K562 (cell line): ENCODE measurements at regions not wholly inside any gene's neighbourhood (a gene's known extent, or its start where the extent isn't known, plus 50 kb on each side); places are given as distances from the start of the nearest gene placed in this dataset.

Experiments used
- DDX20 ChIP-seq: fragments of 450-650 bp; IDR thresholded peaks from 2 replicates; pipeline ENCODE4 v1.6.1; 2016; ENCODE audit warnings: missing genetic modification characterization, low read depth, mild to moderate bottlenecking, missing compliant biosample characterization, moderate library complexity
- E2F3 ChIP-seq: fragments of 250-450 bp; sonication (Bioruptor Pico); IDR thresholded peaks from 2 replicates; pipeline ENCODE4 v1.4.0; 2020; ENCODE audit warnings: mild to moderate bottlenecking
- HDAC8 ChIP-seq: fragments of 450-650 bp; IDR thresholded peaks from 2 replicates; pipeline ENCODE4 v1.6.1; 2016; ENCODE audit warnings: mild to moderate bottlenecking, missing genetic modification characterization, moderate library complexity, missing compliant biosample characterization
- MTA2 ChIP-seq: fragments of 450-650 bp; IDR thresholded peaks from 2 replicates; pipeline ENCODE4 v1.6.1; 2016; ENCODE audit warnings: low read depth
- PTTG1 ChIP-seq: fragments of 450-650 bp; IDR thresholded peaks from 2 replicates; pipeline ENCODE4 v1.6.1; 2016; ENCODE audit warnings: low read depth, mild to moderate bottlenecking, missing genetic modification characterization, missing compliant biosample characterization
- TAF7 ChIP-seq: fragments of 450-650 bp; IDR thresholded peaks from 2 replicates; pipeline ENCODE4 v1.6.1; 2016; ENCODE audit warnings: missing genetic modification characterization, missing compliant biosample characterization
- ZBTB11 ChIP-seq, 3 experiments: fragments of 200-800 bp in 1 of 3; fragments of 250-450 bp in 1 of 3; fragments of 450-650 bp in 1 of 3; sonication (Bioruptor Pico) in 1 of 3; sonication (Bioruptor generic) in 1 of 3; formaldehyde crosslinking in 1 of 3; IDR thresholded peaks; 2 replicates each; pipeline versions ENCODE4 v1.6.1 to v1.8.0; 2016 to 2022; ENCODE audit warnings: mild to moderate bottlenecking in 2 of 3, missing genetic modification characterization in 2 of 3, missing compliant biosample characterization in 1 of 3, moderate library complexity in 1 of 3
- ZKSCAN8 ChIP-seq: fragments of 200-800 bp; sonication (Bioruptor generic); IDR thresholded peaks from 2 replicates; pipeline ENCODE4 v1.6.1; 2016; ENCODE audit warnings: missing genetic modification characterization, missing compliant biosample characterization
- ZNF398 ChIP-seq: fragments of 250-450 bp; sonication (Bioruptor Pico); IDR thresholded peaks from 2 replicates; pipeline ENCODE4 v1.8.0; 2021; ENCODE audit warnings: moderate library complexity, mild to moderate bottlenecking, inconsistent platforms
- ZNF592 ChIP-seq: fragments of 450-650 bp; IDR thresholded peaks from 2 replicates; pipeline ENCODE4 v1.6.1; 2017; ENCODE audit warnings: antibody characterized with exemption, mild to moderate bottlenecking
- ZNF740 ChIP-seq, 3 experiments: fragments of 200-800 bp in 1 of 3; sonication (Bioruptor generic) in 1 of 3; sonication (generic) in 1 of 3; formaldehyde crosslinking in 1 of 3; IDR thresholded peaks; 2 replicates each; pipeline versions ENCODE4 v1.6.1 to v1.8.0; 2016 to 2022; ENCODE audit warnings: mild to moderate bottlenecking in 2 of 3, missing compliant biosample characterization in 2 of 3, missing genetic modification characterization in 2 of 3, missing genetic modification reagents in 1 of 3
- ZNF76 ChIP-seq: fragments of 250-450 bp; sonication (Bioruptor Pico); IDR thresholded peaks from 2 replicates; pipeline ENCODE4 v1.4.0; 2020; ENCODE audit warnings: mild to moderate bottlenecking, moderate library complexity, borderline replicate concordance

- TF ChIP-seq ZNF76 (CRISPR knock-in tag) (peak; percentile 84; the same call in 1 of the 2 replicates), E2F3 (CRISPR knock-in tag) (0 out of 2 replicates have a peak, but pooled peaks have one; percentile 16), HDAC8 (tag) (0 out of 2 replicates have a peak, but pooled peaks have one; percentile 67), ZNF592 (peak; percentile 96), ZBTB11 (CRISPR knock-in tag; IDR thresholded peaks at IDR 0.05) (0 out of 6 replicates have a peak, but pooled peaks of 1 of the 3 experiments have one; percentile 33), TAF7 (tag) (peak; percentile 35; the same call in 1 of the 2 replicates), DDX20 (0 out of 2 replicates have a peak, but pooled peaks have one; percentile 54), ZNF740 (CRISPR knock-in tag; IDR thresholded peaks at IDR 0.05) (no peak), ZNF740 (tag; IDR thresholded peaks at IDR 0.05) (peak in 1 of 2 experiments; percentile 82; a peak in 2 of 4 replicates), PTTG1 (tag) (peak; percentile 76), ZKSCAN8 (CRISPR knock-in tag) (peak; percentile 52; the same call in 1 of the 2 replicates), ZNF398 (no peak), MTA2 (no peak)
Observed at GRCh38 chr4:10243856-10244255, 127.3 kb upstream of the WDR1 start (continued).
